ENCODE measurements at regions not wholly inside any gene's neighbourhood (a gene's known extent, or its start where the extent isn't known, plus 50 kb on each side); places are given as distances from the start of the nearest gene placed in this dataset.

DNA sequence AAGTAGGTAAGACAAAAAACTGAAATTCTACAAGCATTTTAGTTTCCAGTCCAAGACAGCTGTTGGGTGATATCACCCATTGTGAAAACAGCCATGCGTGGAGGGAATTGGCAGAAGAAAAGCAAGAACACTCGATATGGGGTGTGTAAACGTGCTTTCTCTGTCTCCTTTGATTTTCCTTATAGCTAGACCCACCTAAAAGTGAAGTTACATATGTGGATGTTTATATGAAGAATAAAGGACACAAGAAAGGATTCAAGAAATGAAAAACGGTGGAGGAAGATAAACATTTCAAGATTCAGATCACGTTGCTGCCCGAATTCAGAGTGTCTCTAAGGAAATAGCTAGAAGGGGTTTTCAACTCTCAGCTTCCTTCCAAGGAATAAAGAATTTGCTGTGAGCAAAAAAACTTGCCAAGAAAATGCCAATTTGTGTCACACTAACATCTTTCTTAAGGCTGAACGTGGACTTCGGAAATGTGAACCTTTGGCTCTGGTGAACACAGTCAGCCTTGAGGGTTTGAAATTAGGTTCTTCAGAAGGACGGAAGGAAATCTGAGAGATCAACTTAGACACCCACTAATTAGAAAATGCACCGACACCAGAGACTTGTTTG is 269.0 kb upstream of the ADAMTS9 start:
- TF ChIP-seq CTCF (IDR thresholded peaks at IDR 0.05) (no peak), ZFX (IDR thresholded peaks at IDR 0.05; ENCODE audit: borderline replicate concordance) (no peak)
- no peak overlapping the region for H3K27ac ChIP-seq

- no peak overlapping the region for H3K27ac ChIP-seq
- TF ChIP-seq ZFX (IDR thresholded peaks at IDR 0.05; ENCODE audit: borderline replicate concordance) (no peak), CTCF (IDR thresholded peaks at IDR 0.05) (no peak)
Measured at GRCh38 chr3:64954995-64955636, 267.3 kb upstream of the ADAMTS9 start.

DNA sequence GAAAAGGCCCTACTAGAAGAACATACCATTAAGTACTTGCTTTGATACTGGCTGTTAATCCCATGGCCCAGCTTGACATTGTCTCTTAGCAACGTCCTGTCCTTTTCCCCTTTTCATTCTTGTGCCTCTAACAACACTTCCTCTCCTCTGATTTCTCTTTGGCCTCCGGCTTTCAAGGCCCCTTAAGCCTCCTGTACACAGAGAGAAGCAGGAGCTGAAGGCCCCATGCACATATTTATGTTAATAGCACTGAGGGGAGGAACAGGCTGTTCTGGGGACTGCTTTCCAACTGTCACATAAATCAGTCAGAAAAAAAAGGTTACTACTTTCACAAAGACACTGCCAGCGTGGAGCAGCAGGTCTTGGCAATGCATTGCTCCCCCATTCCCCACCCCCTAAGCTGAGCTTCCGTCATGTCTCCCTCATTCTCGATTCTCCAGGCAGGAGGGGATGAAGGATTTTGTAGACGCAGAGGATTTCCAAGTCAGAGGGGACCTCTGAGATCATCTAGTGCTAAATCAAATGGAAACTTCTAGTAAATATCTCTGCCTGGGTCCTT is 257.4 kb upstream of the ADAMTS9 start:
- no peak overlapping the region for H3K27ac ChIP-seq
- no peak for TF ChIP-seq ZFX (IDR thresholded peaks at IDR 0.05; ENCODE audit: borderline replicate concordance)
- no peak for TF ChIP-seq CTCF (IDR thresholded peaks at IDR 0.05)

GRCh38 chr3:64943866-64944265 is 256.1 kb upstream of the ADAMTS9 start:
- H3K27ac ChIP-seq, result no peak overlapping the region
- TF ChIP-seq CTCF (IDR thresholded peaks at IDR 0.05), result no peak
- TF ChIP-seq ZFX (IDR thresholded peaks at IDR 0.05; ENCODE audit: borderline replicate concordance), result no peak

DNA sequence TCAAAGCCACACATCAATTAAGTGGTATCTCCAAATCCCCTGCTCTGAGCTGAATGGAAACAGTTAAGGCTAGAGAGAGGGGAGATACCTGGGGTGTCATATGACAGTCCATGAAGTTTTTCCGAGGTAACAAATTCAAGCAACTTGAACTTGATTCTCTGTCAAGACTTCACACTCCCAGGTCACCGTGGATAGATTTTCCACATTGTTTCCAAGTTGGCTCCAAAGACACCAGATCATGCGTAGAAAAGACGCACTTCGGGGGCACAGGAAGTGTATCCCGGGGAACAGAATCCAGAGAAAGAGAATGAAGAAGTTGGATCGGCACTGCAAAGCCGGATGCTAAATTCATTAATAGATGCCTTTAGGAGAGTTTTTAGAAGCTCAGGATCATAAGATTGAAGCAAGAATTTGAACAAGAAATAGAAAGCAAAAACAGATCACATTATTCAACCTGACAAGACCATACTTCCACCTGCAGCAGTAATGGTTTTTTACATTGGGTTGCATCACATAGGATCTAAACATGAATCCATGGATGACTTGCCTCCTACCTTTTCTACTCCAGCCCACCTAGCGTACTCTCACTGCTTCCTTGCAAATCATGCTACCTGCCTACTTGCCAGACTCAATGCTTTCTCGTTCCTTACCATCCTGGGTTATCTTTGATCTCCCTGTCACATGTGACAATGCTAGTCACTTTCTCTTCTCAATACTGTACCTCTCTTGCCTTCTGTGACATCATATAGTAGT is 253.0 kb upstream of the ADAMTS9 start:
- no peak for TF ChIP-seq ZFX (IDR thresholded peaks at IDR 0.05; ENCODE audit: borderline replicate concordance)
- TF ChIP-seq CTCF (IDR thresholded peaks at IDR 0.05), result no peak
- H3K27ac ChIP-seq, result no peak overlapping the region

DNA sequence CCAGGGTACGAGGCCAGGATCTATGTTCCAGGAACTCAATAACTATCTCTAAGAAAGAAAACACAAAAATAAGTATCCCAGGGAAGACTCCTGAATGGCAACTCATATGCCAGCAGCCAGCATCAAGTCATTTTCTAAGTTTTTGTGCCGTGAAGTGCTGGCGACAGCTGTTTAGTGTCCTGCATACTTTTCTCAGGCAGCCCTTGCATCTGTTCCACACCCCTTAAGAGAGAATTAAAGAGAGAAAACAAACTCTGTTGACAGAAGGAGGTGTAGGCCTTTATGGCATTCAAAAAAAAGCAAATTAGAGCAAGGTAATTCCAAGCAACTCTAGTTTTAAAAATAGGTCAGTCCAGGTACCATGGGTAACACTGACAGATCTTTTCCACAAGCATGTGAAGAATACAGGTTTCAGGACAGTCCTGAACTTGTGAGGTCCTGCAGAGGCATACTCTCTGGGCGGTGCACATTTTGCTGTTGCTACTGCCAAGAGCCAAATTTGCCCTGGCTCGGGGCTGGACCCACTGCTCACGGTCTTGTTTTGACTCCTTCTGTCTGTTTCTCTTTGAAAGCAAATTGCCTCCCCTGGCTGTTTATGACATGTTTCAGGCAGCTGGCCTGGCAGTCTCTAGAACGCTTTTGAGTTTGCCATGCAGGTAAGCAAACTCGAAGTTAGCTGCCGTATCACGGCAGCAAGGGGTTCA is 252.1 kb upstream of the ADAMTS9 start:
- TF ChIP-seq CTCF (IDR thresholded peaks at IDR 0.05), result no peak
- TF ChIP-seq ZFX (IDR thresholded peaks at IDR 0.05; ENCODE audit: borderline replicate concordance), result no peak
- no peak overlapping the region for H3K27ac ChIP-seq
